ENCODE measurements at regions not wholly inside any gene's neighbourhood (a gene's known extent, or its start where the extent isn't known, plus 50 kb on each side); places are given as distances from the start of the nearest gene placed in this dataset.

GRCh38 chr17:21823090-21823489, 130.8 kb downstream of the KCNJ18 start:
- no peaks in the 10 kb centered on the region for H3K9me3 ChIP-seq
- no peaks in the 10 kb centered on the region for H3K4me1 ChIP-seq
- no peak for ATAC-seq
- no peak overlapping the region for H3K4me3 ChIP-seq
- no peak for DNase-seq
- H3K27me3 ChIP-seq (ENCODE audit: low read depth) = no peaks in the 10 kb centered on the region
- no peak overlapping the region for H3K27ac ChIP-seq
- TF ChIP-seq CTCF (IDR thresholded peaks at IDR 0.05) = no peak
- no peaks in the 10 kb centered on the region for H3K36me3 ChIP-seq
- intact Hi-C loops (cut with DNase I) = no loop called here

GRCh38 chr17:21823643-21824042, 131.3 kb downstream of the KCNJ18 start:
- no peak for TF ChIP-seq CTCF (IDR thresholded peaks at IDR 0.05)

GRCh38 chr17:21841839-21842238, 149.5 kb downstream of the KCNJ18 start:
- no peaks in the 10 kb centered on the region for H3K4me1 ChIP-seq
- H3K27ac ChIP-seq = no peak overlapping the region
- DNase-seq = no peak
- peaks cover 16% of the 10 kb centered on the region for H3K27me3 ChIP-seq (ENCODE audit: low read depth)
- ATAC-seq = no peak
- H3K4me3 ChIP-seq = no peak overlapping the region
- intact Hi-C loops (cut with DNase I) = no loop called here
- H3K9me3 ChIP-seq = no peaks in the 10 kb centered on the region
- H3K36me3 ChIP-seq = no peaks in the 10 kb centered on the region
- no peak for TF ChIP-seq CTCF (IDR thresholded peaks at IDR 0.05)

More at GRCh38 chr17:21823643-21824042, 131.3 kb downstream of the KCNJ18 start:
- H3K36me3 ChIP-seq = no peaks in the 10 kb centered on the region
- H3K27ac ChIP-seq = no peak overlapping the region
- intact Hi-C loops (cut with DNase I) = no loop called here
- no peaks in the 10 kb centered on the region for H3K9me3 ChIP-seq
- no peak overlapping the region for H3K4me3 ChIP-seq
- H3K4me1 ChIP-seq = no peaks in the 10 kb centered on the region
- H3K27me3 ChIP-seq (ENCODE audit: low read depth) = no peaks in the 10 kb centered on the region
- DNase-seq (no peak), ATAC-seq (no peak)

GRCh38 chr17:21842332-21843317, 150.3 kb downstream of the KCNJ18 start:
- H3K4me3 ChIP-seq = no peak overlapping the region
- DNase-seq = no peak
- peaks cover 16% of the 10 kb centered on the region for H3K27me3 ChIP-seq (ENCODE audit: low read depth)
- no peak overlapping the region for H3K27ac ChIP-seq
- H3K36me3 ChIP-seq = no peaks in the 10 kb centered on the region
- H3K4me1 ChIP-seq = no peaks in the 10 kb centered on the region
- no peak for ATAC-seq
- TF ChIP-seq CTCF (IDR thresholded peaks at IDR 0.05) = no peak
- intact Hi-C loops (cut with DNase I) = no loop called here
- H3K9me3 ChIP-seq = no peaks in the 10 kb centered on the region

- intact Hi-C loops (cut with DNase I) = no loop called here
- Histone ChIP-seq H3K4me3 (no peak overlapping the region), H3K27me3 (ENCODE audit: low read depth) (peaks cover 16% of the 10 kb centered on the region), H3K27ac (no peak overlapping the region), H3K36me3 (no peaks in the 10 kb centered on the region), H3K9me3 (peaks cover 3% of the 10 kb centered on the region), H3K4me1 (no peaks in the 10 kb centered on the region)
- no peak for ATAC-seq
- TF ChIP-seq CTCF (IDR thresholded peaks at IDR 0.05) = no peak
- DNase-seq = no peak
These were observed 151.1 kb downstream of the KCNJ18 start for GRCh38 chr17:21843318-21843865.

All from lower lobe of right lung (tissue), 2 donors.